ENCODE measurements at regions not wholly inside any gene's neighbourhood (a gene's known extent, or its start where the extent isn't known, plus 50 kb on each side); places are given as distances from the start of the nearest gene placed in this dataset.
A peak's percentile ranks its signal among the peaks of the same experiment; 100 is the strongest.

DNA sequence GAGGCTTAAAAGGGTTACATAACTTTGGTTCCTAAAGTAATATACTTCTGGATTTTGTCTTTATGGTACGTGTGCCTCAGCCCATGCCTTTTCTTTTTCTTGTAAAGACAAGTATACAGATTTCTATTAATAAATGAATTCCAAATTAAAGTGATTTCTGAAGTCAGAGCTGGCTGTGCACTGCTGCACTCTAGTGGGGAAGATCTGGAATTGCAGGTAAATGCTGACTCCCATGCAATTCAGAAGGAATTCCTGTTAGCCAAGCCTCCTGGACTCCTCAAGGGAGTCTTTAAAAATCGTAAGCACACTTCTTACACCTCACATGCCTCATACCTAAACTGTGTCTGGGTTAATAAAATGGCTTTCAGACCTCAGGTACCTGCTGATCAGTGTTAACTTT, 118.4 kb upstream of the SLC7A1 start:
- DNase-seq: peak in 1 of 3 experiments; percentile 10

DNA sequence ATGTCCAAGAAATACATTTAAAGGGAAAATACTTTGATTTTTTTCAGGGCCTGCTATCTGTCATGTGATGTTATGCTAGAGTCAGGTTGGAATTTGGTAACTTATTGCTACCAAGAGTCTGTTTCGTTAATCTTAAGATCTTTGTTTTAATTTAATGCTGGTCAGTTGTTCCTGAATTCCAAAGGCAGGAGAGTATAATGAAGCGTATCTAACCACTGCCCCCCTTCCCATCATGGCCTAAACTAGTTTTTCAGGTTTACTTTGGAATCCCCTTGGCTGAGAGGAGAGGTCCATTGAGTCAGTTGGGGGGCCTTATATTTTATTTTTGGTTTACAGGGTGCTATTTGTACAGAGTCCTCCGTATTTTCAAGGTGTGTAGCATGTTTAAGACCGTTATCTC, 116.3 kb upstream of the SLC7A1 start:
- no peak for DNase-seq

DNA sequence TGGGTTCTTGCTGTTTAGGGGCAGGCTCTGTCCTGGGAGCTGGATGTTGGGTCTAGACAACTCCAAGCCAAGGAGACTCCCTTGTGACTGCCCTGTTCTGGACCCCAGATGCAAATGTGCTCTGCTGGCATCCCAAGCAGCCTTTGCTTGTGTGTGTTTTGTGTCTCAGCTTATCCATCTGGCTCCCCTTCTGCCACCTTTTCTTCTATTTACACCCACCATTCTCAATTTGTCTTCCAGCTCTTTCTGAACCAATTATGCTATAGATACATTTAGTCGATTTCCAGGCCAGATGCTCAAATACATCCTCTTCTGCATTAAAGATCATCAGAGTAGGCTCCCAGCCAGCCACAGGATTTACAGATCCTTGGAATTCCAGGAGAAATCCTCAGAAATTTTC, 115.0 kb upstream of the SLC7A1 start:
- no peak for DNase-seq

DNA sequence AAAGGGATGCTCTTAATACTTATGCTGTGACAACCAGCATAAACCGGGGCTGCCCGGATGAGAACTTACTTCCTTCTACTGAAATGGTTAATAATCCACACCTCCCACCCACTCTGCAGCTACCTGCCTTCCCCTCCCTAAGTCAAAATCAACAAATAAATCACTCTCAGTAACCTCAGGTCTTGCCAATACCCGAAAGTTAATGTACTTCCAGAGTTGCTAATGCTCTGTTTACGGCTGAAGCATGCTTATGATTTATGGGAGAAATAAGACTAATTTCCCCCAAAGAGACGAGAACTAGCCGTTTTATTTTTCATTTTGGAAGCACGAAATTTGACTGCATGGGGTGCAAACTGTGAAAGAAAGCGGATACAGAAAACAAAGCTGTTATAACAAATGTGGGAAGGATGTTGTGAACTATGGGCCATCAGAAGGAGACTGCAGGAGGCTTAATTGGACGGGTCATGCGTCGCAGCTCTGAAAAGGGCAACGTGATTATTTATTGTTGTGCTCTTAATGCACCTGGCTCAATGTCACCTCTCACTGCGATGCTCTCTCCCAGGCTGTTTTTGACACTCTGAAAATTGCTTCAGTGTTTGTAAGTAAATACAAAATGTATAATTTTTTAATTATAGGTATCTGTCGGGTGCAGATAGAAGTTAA, 114.0 kb upstream of the SLC7A1 start:
- DNase-seq: peak in 2 of 3 experiments; percentile 70 to 92

DNA sequence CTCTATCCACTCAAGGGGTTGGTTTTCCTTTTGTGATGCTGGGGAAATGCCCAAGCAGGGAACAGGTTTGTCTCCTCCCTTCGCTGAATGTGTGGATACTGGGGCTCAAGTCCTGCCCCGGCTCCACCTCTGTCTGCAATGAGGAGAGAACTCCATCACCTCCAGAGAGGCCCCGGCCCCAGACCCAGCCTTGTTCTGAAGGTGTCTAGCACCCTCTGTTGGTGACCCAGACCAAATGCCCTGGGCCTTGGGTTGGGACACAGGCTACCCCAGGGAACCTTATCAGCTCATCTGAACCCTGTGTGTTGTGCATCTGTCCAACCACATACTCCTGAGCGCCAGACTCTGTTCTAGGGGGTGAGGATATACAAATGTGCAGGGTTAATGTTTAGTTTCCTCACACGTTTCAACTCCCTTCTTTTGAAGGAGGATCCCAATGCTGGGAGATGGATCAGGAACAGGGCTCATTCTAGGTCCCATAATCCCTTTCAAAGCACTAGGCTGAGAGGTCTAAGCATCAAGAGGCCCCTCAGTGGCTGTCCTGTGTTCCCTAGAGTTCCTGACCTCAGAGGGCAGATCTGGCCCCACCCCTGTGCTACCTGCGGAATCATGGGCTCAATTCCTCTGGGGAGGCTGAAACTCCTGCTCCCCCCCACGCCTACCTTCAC, 112.5 kb upstream of the SLC7A1 start:
- DNase-seq: peak in 2 of 3 experiments; percentile 3 to 45

DNA sequence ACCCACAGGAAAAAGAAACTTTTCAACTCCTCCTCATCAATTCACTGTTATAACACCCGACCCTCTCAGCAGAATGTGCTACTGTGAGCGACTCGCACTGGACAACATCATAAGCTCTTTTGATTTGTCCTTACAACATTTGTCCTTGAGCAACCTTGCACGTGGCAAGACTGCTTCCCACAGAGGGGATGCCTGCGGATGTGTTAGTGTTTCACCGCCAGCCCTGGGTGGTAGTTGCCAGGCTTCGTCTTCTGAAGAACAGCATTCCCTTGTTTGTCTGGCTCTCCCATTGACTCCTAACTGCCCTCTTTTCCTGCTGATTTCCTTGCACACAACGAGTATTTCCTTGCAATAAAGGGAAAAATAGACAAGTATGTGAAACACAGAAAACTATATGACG, 111.4 kb upstream of the SLC7A1 start:
- no peak for DNase-seq

DNA sequence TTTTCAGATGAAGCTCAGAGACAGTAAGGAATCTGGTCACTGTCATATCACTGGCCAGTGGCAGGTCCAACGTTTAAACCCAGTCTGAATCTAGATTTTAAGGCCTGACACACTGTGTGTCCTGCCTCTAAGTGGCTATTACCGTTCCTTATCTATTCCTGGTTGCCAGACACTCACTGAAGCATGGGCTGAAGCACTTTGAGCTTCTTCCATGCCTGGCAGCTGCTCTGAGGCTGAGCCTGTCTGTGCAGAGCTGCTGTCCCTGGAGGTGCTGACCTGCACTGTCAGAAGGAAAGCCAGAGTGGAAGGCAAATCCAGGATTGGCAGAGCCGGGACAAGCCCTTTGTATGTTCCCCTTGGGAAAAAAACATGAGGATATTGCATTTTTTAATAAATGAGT, 109.2 kb upstream of the SLC7A1 start:
- no peak for DNase-seq

DNA sequence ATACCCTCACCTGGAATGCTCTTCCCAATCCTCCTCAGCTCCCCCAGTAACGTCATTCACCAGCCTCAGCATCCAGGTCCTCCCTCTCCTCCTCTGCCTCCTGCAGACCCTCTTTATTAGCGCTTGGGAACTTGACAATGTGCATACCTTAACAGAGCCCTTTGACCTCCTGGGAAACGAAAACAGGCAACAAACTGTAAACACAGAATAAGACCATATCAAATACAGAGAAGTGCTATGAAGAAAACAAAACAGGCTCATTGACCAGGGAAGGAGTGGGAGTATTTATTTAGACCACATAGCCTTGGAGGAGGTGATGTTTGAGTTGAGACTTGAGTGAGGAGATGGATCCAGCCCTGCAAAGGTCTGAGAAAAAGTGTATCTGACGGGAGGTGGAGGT, 107.9 kb upstream of the SLC7A1 start:
- DNase-seq: no peak

DNA sequence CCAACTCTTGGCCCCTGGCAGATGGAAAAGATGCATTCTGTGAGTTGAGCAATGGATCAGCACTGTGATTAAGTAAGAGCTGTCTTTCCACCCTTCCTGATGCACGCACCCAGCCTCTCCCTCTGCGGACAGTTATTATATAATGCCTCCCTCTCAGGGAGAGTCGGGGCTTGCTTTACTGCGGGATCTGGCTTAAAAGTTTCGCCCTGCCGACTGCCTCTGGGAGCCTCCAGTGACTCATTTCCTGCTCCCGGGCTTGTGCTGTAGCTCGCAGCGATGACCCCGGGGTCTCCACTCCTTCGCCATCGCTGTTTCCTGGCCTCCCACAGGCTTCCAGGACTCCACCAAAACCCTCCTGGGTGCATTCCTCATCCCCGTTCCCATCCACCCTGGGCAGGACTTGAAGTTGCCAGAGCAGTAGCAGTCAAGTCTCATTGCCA, 107.4 kb upstream of the SLC7A1 start:
- DNase-seq: no peak

DNA sequence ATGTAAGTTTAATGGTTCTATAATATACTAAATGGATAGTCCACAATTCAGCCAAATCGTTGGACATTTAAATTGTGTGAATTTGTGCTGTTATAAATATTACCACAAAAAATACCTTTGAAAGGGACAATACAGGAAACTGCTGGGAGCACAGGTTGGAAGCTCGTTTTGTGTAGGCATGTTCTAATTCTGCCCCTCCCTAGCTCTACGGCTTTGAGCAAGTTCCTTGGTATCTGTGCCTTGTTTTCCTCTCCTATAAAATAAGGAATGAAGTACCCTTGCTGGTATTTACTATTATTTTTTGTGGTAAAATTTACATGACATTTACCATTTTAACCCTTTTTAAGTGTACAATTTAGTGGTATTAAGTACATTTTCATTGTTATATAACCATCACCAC, 102.6 kb upstream of the SLC7A1 start:
- DNase-seq: no peak

DNA sequence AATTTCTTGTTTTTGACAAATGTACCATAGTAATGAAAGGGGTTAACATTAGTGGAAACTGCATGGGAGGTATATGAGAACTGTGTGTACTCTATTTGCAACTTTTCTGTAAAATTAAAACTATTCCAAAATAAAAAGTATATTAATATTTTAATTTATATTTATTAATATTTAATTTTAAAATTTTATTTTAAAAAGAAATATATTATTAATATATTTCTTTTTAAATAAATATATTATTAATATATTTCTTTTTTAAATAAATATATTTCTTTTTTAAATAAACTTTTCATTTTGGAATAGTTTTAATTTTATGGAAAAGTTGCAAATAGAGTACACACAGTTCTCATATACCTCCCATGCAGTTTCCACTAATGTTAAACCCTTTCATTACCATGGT, 101.1 kb upstream of the SLC7A1 start:
- DNase-seq: no peak

DNA sequence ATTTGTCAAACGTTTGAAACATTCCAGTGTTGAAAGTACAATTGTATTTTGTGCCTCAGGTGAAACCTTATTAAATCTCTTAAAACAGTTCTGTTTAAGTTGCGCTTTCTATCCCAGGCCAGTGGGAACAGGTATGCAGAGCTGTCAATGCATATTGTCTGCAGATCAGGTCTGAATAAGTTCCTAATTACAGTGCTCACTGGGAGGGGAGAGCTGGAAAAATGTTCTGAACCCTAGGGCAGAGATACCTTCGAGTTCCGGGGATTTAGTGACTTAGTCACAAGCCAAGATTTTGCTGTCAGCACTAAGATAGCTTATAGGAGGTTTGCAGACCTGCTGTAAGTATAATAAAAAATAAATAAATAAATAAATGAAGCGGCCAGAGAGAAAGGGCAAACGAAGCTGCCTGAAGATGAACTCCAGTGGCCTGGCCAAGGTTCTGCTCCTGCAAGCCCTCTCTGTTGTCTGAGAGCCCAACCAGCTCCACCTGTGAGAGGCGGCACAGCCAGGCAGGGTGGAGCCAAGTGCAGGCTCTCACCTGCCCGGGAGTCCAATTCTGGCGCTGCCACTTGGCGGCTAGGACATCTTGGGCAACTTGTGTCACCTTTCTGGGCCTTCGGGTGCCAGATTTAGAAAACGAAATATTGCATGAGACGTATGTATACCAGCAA, 97.9 kb upstream of the SLC7A1 start:
- DNase-seq: no peak

DNA sequence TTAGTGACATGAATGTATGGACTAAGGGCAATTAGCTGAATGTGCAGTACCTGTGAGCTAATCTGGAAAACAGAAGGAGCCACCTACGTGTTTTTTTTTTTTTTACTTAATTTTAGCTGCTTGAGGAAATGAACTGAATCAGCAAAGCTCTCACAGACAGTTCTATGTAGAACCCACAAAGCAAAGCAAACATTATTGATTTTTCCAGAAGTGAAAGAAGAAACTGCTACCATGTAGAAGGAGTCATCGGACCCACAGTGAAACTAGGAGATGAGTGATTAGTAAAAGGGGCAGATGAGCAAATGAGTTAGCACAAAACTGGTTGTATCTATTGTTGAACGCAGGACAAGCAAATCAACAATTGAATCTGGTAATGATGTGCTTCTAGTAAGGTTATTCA, 94.1 kb upstream of the SLC7A1 start:
- DNase-seq: no peak

DNA sequence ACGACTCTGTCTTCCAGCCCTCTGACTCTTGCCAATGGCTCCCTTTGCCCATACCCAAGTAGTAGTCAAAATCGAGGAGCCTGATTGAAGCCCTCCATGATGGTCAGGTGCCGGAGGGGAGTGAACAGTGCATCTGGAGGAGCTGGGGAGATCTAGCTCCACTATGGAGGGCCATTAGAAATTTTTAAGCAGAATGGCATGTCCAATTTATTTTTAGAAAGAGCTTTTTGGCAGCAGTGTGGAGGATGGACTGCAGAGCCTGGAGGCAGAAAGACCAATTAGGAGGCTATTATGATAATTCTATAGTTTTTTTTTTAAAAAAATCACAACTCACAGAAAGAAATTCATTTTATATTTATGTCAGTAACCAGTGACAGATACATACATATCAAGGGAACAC, 92.7 kb upstream of the SLC7A1 start:
- DNase-seq: no peak

DNA sequence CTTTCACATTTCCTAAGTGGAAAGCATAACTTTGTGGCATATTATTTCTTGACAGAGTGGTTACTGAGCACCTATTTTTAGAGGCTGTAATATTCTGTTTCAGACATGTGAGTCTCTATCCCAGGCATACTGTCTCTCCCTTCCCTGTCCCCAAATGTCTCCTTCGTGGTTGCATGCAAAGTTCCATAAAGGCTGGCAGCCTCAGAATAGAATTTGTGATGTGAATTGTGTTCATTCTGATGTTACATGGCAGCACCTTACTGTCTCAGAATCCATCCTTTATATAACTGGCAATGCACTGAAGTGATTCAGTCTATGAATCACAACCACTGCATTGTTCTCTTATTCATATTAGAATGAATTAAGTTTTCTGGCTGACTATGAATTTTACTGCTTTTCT, 89.0 kb upstream of the SLC7A1 start:
- DNase-seq: no peak

DNA sequence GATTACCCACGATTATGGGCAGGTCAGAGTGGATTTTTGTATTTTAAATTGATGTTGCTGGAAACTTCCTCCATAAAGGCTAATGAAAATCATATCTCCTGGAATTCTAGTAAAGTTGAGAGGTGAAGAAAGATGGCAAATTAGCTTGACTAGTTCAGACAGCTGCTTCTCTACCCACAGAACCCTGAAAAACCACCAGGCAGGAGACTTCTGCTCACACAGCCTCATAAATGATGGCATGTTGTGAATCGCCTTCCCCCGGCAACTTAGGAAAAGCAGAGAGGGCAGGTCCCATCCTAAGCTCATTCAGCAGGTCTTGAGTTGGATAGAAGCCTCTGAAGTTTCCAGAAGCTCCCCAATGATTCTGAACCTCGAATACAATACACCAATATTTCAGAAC, 87.6 kb upstream of the SLC7A1 start:
- DNase-seq: no peak

DNA sequence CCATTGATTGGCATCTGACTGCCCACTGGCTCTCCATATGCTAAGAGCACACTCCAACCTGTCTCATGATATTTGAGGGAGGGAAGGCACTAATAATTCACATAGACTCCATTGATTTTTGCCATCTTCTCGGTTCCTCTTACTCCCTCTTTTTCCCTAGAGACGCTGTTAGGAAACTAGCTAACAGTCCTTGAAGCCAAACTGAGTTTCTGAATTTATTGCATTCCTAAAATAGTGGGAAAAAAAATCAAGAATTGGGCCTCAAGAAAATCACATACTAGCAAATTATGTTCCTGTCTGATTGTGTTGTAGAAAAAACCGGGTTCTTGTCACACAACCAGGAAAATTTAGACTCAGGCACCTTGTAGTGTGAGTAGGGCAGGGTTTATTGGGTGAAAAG, 86.4 kb upstream of the SLC7A1 start:
- DNase-seq: no peak

DNA sequence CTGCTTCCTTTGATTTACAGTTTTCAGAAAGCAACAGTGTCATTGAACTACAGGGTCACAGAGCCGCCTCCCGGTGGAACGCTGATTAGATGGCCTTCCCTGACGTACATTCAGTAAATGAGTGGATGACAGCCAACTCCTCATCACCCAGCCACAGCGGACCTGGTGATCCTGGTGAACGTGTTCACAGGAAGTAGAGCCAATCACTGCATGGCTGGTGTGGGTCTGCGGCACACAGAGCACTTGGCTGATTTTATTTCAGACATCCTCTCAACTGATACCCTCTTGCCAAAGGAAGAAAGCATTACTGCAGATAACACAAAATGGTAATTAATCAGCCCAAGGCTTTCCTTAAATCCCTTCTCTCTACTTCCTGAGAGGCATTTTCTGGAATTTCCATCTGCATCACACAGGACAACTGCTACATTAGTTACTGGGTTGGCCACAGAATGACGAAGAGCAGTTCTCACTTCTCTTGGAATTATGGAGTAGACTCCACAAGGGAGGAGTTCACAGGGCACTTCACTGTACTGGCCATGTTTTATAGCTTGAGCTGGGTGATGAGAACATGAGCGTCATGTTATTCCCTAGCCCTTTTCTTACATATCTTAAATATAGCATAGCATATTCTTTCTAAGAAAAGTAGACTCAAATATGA, 84.0 kb upstream of the SLC7A1 start:
- peak in 1 of 3 experiments; percentile 8 for DNase-seq

DNA sequence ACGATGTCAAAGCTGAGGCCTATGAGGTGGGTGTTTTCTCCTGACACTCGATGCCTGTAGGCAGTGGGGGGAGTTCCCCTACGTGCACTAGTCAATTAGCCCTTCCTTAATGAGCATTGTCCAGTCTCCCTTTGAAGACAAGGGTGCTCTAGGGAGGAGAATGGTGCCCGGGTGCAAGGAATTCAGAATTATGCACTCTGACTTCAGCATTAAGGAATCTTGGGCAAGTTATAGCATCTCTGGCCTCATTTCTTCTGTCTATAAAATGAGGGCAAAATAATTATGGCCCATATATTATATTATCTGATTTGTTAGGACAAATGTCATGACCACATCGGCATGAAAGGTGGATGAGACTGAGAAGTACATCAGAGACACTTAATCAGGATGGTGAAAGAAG, 82.1 kb upstream of the SLC7A1 start:
- DNase-seq: no peak

DNA sequence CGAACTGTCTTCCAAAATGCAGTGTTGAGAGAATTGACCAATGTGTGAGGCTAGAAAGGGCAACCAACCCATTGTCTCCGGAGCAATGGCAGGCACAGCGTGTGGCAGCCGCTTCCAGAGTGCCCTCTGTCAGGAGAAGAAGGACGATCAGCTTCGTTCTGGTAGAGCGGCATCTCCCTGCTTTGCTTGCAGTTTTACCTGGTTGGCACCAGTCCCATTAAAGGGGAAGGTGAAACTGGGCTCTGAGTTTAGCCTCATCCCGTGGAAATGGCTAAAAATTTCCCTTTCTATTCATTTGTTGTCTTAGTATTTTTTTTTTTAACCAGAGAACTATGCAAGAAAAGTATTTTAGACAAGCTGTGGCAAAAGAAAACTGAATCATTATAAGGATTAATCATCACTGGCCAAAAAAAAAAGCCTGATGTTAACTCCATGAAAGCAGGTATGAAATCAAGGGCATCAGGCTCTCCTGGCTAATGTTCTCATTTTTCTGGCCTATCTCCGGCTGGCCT, 81.5 kb upstream of the SLC7A1 start:
- peak in 1 of 3 experiments; percentile 25 for DNase-seq

DNA sequence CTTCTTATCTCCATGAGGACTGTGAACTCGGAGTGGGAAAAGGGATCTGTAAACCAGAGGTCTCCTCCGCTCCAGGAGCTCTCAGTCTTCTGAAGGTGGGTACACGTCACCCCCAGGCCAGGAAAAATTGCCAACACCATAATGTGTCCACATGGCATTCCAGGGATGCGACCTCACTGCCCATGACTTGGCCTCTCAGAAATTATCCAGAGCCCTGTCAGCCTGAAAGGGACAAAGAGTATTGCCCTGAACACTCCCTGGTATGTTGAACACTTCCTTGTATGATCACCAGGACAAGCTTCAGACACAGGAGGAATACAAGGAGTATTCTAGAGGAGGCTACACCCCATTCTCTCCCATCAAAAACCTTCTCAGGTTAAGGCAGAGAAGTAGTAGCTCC, 81.0 kb upstream of the SLC7A1 start:
- DNase-seq: peak in 1 of 3 experiments; percentile 24

DNA sequence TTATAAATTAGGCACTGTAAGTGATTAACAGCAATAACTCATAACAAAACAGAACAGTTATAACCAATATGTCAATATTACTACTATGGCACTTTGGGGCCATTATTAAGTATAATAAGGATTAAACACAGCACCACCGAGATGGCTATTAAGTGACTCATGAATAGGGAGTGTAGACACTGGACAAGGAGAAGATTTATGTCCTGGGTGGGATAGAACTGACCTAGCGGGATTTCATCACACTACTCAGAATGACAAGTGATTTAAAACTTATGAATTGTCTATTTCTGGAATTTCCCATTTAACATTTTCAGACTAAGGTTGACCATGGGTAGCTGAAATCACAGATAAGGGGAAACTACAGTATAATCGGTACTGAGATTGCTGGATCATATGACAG, 79.0 kb upstream of the SLC7A1 start:
- DNase-seq: no peak

DNA sequence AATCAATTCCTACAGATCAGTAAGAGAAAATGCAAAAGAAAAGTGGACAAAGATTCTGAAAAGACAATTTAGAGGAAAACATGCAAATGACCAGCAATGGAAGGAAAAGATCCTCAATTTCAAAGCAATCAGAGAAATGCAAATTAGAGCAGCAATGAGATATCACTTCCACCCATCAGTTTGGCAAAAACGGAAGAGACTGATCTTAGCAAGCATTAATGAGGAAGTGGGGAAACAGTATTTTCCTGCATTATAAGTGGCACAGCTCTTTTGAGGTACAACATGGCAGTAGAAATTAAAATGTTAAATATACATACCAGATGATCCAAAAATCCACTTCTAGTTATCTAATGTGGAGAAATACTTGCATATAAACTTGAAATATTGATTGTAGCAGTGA, 69.1 kb upstream of the SLC7A1 start:
- no peak for DNase-seq
